Fibroblast of lung (primary cell): ENCODE measurements at regions not wholly inside any gene's neighbourhood (a gene's known extent, or its start where the extent isn't known, plus 50 kb on each side); places are given as distances from the start of the nearest gene placed in this dataset.

Experiments
- DNase-seq, 2 donors: peaks; one replicate each; pipeline versions ENCODE4 v3.0.0 to v3.0.0-alpha.2; 2010; ENCODE audit warnings: low read depth in 2 of 2
- H2AFZ ChIP-seq: 2 replicates; pipeline ENCODE4 v1.5.1; 2012; ENCODE audit warnings: low read length, control low read depth, inconsistent platforms
- H3K27ac ChIP-seq: 2 replicates; pipeline ENCODE4 v1.5.1; 2011; ENCODE audit warnings: low read length, control low read depth; ENCODE audit not compliant: insufficient read depth
- H3K27me3 ChIP-seq: 2 replicates; pipeline ENCODE4 v1.5.1; 2011; ENCODE audit warnings: mild to moderate bottlenecking, low read length; ENCODE audit not compliant: control insufficient read depth, insufficient read depth
- H3K36me3 ChIP-seq: 2 replicates; pipeline ENCODE4 v1.5.1; 2011; ENCODE audit warnings: low read length; ENCODE audit not compliant: control insufficient read depth, insufficient read depth
- H3K4me1 ChIP-seq: 2 replicates; pipeline ENCODE4 v1.5.1; 2011; ENCODE audit warnings: low read length; ENCODE audit not compliant: control insufficient read depth, insufficient read depth; ENCODE audit errors: extremely low read depth
- H3K4me2 ChIP-seq: 2 replicates; pipeline ENCODE4 v1.5.1; 2011; ENCODE audit warnings: low read length, control low read depth; ENCODE audit not compliant: insufficient read depth; ENCODE audit errors: extremely low read depth
- H3K4me3 ChIP-seq, 4 experiments: fragments of 200-600 bp in 1 of 4; sonication (generic) in 1 of 4; replicated peaks in 1 of 4; 2 replicates each; pipeline ENCODE4 v1.5.1; 2011 to 2016; ENCODE audit warnings: low read length in 4 of 4, low read depth in 3 of 4, mild to moderate bottlenecking in 3 of 4, control low read depth in 2 of 4, inconsistent platforms in 1 of 4, mixed read lengths in 1 of 4; ENCODE audit not compliant: insufficient read depth in 1 of 4; ENCODE audit errors: control extremely low read depth in 1 of 4
- H3K79me2 ChIP-seq: 2 replicates; pipeline ENCODE4 v1.5.1; 2012; ENCODE audit warnings: mild to moderate bottlenecking, low read length, inconsistent platforms; ENCODE audit not compliant: control insufficient read depth, insufficient read depth
- H3K9ac ChIP-seq: 2 replicates; pipeline ENCODE4 v1.5.1; 2011; ENCODE audit warnings: mild to moderate bottlenecking, low read length, control low read depth; ENCODE audit not compliant: insufficient read depth
- H3K9me3 ChIP-seq: 2 replicates; pipeline ENCODE4 v1.5.1; 2012; ENCODE audit warnings: low read depth, low read length; ENCODE audit not compliant: control insufficient read depth, insufficient read depth
- H4K20me1 ChIP-seq: 2 replicates; pipeline ENCODE4 v1.5.1; 2011; ENCODE audit warnings: low read length; ENCODE audit not compliant: control insufficient read depth, insufficient read depth; ENCODE audit errors: extremely low read depth
- CTCF ChIP-seq, 2 donors: IDR thresholded peaks in 1 of 2; conservative IDR thresholded peaks in 1 of 2; 1 replicate in 1 of 2; 2 replicates in 1 of 2; pipeline ENCODE4 v1.5.1; 2011 to 2012; ENCODE audit warnings: low read length in 2 of 2, control low read depth in 1 of 2, inconsistent platforms in 1 of 2, low read depth in 1 of 2, mild to moderate bottlenecking in 1 of 2
- EZH2 ChIP-seq: IDR thresholded peaks from 2 replicates; pipeline ENCODE4 v1.5.1; 2012; ENCODE audit warnings: low read length, control low read depth, mild to moderate bottlenecking; ENCODE audit errors: missing control alignments

GRCh38 chr5:160961038-160961437, 109.0 kb upstream of the ATP10B start:
- H3K36me3 ChIP-seq: no peaks in the 10 kb centered on the region
- no peaks in the 10 kb centered on the region for H4K20me1 ChIP-seq
- DNase-seq: no peak
- no peak overlapping the region for H2AFZ ChIP-seq
- no peaks in the 10 kb centered on the region for H3K4me1 ChIP-seq
- no peak overlapping the region for H3K4me3 ChIP-seq
- no peaks in the 10 kb centered on the region for H3K79me2 ChIP-seq
- no peaks in the 10 kb centered on the region for H3K27me3 ChIP-seq
- no peak overlapping the region for H3K27ac ChIP-seq
- H3K9me3 ChIP-seq: no peaks in the 10 kb centered on the region
- H3K9ac ChIP-seq: no peak overlapping the region
- H3K4me2 ChIP-seq: no peak overlapping the region
- TF ChIP-seq CTCF (conservative IDR thresholded peaks at IDR 0.05 in 1 of 2, IDR thresholded peaks at IDR 0.05 in 1 of 2; ENCODE audit: low read depth in 1 of 2, low read length in 2 of 2) (no peak), EZH2 (no peak)

- no peak overlapping the region for H2AFZ ChIP-seq
These were observed 108.6 kb upstream of the ATP10B start for GRCh38 chr5:160960592-160960991.

GRCh38 chr5:160959804-160960203, 107.8 kb upstream of the ATP10B start:
- TF ChIP-seq CTCF (conservative IDR thresholded peaks at IDR 0.05 in 1 of 2, IDR thresholded peaks at IDR 0.05 in 1 of 2; ENCODE audit: low read depth in 1 of 2, low read length in 2 of 2) (no peak), EZH2 (no peak)
- no peaks in the 10 kb centered on the region for H3K9me3 ChIP-seq
- H3K9ac ChIP-seq: no peak overlapping the region
- DNase-seq: peak in 1 of 2 donors; percentile 23
- no peak overlapping the region for H2AFZ ChIP-seq
- no peaks in the 10 kb centered on the region for H4K20me1 ChIP-seq
- H3K27me3 ChIP-seq: no peaks in the 10 kb centered on the region
- no peaks in the 10 kb centered on the region for H3K79me2 ChIP-seq
- no peak overlapping the region for H3K4me2 ChIP-seq
- H3K4me3 ChIP-seq: no peak overlapping the region
- H3K36me3 ChIP-seq: no peaks in the 10 kb centered on the region
- H3K27ac ChIP-seq: no peak overlapping the region
- no peaks in the 10 kb centered on the region for H3K4me1 ChIP-seq

More at GRCh38 chr5:160960592-160960991, 108.6 kb upstream of the ATP10B start:
- Histone ChIP-seq H3K9me3 (no peaks in the 10 kb centered on the region), H3K27ac (no peak overlapping the region), H3K27me3 (no peaks in the 10 kb centered on the region), H3K4me2 (no peak overlapping the region), H3K4me3 (no peak overlapping the region), H3K9ac (no peak overlapping the region), H3K4me1 (no peaks in the 10 kb centered on the region), H3K36me3 (no peaks in the 10 kb centered on the region), H3K79me2 (no peaks in the 10 kb centered on the region), H4K20me1 (no peaks in the 10 kb centered on the region)
- DNase-seq: no peak
- TF ChIP-seq CTCF (conservative IDR thresholded peaks at IDR 0.05 in 1 of 2, IDR thresholded peaks at IDR 0.05 in 1 of 2; ENCODE audit: low read depth in 1 of 2, low read length in 2 of 2): no peak
- no peak for TF ChIP-seq EZH2
